SK-N-SH (cell line): ENCODE measurements at regions not wholly inside any gene's neighbourhood (a gene's known extent, or its start where the extent isn't known, plus 50 kb on each side); places are given as distances from the start of the nearest gene placed in this dataset.

Source experiments
- CTCF ChIP-seq: fragments of 200-600 bp; sonication (generic); IDR thresholded peaks from 2 replicates; pipeline ENCODE4 v1.6.1; 2017; ENCODE audit warnings: antibody characterized with exemption, mild to moderate bottlenecking, moderate library complexity
- EZH2phosphoT487 ChIP-seq: fragments of 200-600 bp; sonication (generic); IDR thresholded peaks from 2 replicates; pipeline ENCODE4 v1.6.1; 2017; ENCODE audit warnings: low read depth, mixed run types, mild to moderate bottlenecking, antibody characterized with exemption, moderate library complexity, borderline replicate concordance
- MXI1 ChIP-seq: IDR thresholded peaks from 2 replicates; pipeline ENCODE4 v1.6.1; 2012; ENCODE audit warnings: mild to moderate bottlenecking, low read depth, low read length, improper control_type of control experiment
- POLR2AphosphoS5 ChIP-seq: IDR thresholded peaks from 2 replicates; pipeline ENCODE4 v1.6.1; 2012; ENCODE audit warnings: low read depth, low read length
- RXRA ChIP-seq: IDR thresholded peaks from 2 replicates; pipeline ENCODE4 v1.4.0; 2012; ENCODE audit warnings: low read depth, mild to moderate bottlenecking, borderline replicate concordance
- SIN3A ChIP-seq: IDR thresholded peaks from 2 replicates; pipeline ENCODE4 v1.6.1; 2012; ENCODE audit warnings: low read depth, mild to moderate bottlenecking, low read length, moderate library complexity, borderline replicate concordance
- SMC3 ChIP-seq: IDR thresholded peaks from 2 replicates; pipeline ENCODE4 v1.6.1; 2012; ENCODE audit warnings: low read depth, low read length, improper control_type of control experiment
- USF2 ChIP-seq: fragments of 150-350 bp; IDR thresholded peaks from 2 replicates; pipeline ENCODE4 v1.6.1; 2017; ENCODE audit warnings: antibody characterized with exemption, low read length, low read depth, borderline replicate concordance

- TF ChIP-seq USF2 (no peak), CTCF (no peak), RXRA (no peak), EZH2phosphoT487 (no peak), MXI1 (no peak), SMC3 (no peak), SIN3A (no peak), POLR2AphosphoS5 (no peak)
Observed at GRCh38 chr5:168126606-168127005, 164.8 kb upstream of the WWC1 start.
